Neural progenitor cell (in vitro differentiated cells): ENCODE measurements at regions not wholly inside any gene's neighbourhood (a gene's known extent, or its start where the extent isn't known, plus 50 kb on each side); places are given as distances from the start of the nearest gene placed in this dataset.

Source experiments
- DNase-seq: peaks from one replicate; pipeline ENCODE4 v3.0.0-alpha.2; 2016; ENCODE audit warnings: low spot score
- H2AFZ ChIP-seq: fragments of 200-600 bp; sonication (generic); replicated peaks from 2 replicates; pipeline ENCODE4 v1.6.1; 2016; ENCODE audit warnings: antibody characterized with exemption
- H3F3A ChIP-seq: fragments of 200-600 bp; sonication (generic); 2 replicates; pipeline ENCODE4 v1.6.1; 2016; ENCODE audit warnings: antibody characterized with exemption, low read depth
- H3K27ac ChIP-seq: fragments of 200-600 bp; sonication (generic); 2 replicates; pipeline ENCODE4 v1.5.1; 2016; ENCODE audit warnings: mild to moderate bottlenecking
- H3K27me3 ChIP-seq: fragments of 200-600 bp; sonication (generic); 2 replicates; pipeline ENCODE4 v1.6.1; 2016; ENCODE audit warnings: mild to moderate bottlenecking, moderate library complexity
- H3K36me3 ChIP-seq: fragments of 200-600 bp; sonication (generic); 2 replicates; pipeline ENCODE4 v1.5.1; 2016
- H3K4me1 ChIP-seq: fragments of 200-600 bp; sonication (generic); 2 replicates; pipeline ENCODE4 v1.6.1; 2016; ENCODE audit warnings: mixed run types
- H3K4me2 ChIP-seq: fragments of 200-600 bp; sonication (generic); 2 replicates; pipeline ENCODE4 v1.6.1; 2016
- H3K4me3 ChIP-seq: fragments of 200-600 bp; sonication (generic); 2 replicates; pipeline ENCODE4 v1.5.1; 2016
- H3K79me2 ChIP-seq: fragments of 200-600 bp; sonication (generic); 2 replicates; pipeline ENCODE4 v1.6.1; 2016; ENCODE audit warnings: low read depth
- H3K9ac ChIP-seq: fragments of 200-600 bp; sonication (generic); 2 replicates; pipeline ENCODE4 v1.6.1; 2016
- H3K9me3 ChIP-seq: fragments of 200-600 bp; sonication (generic); 2 replicates; pipeline ENCODE4 v1.5.1; 2016; ENCODE audit warnings: low read depth
- H4K20me1 ChIP-seq: fragments of 200-600 bp; sonication (generic); 2 replicates; pipeline ENCODE4 v1.6.1; 2016; ENCODE audit warnings: low read depth
- H3K27ac Mint-ChIP-seq: 3 replicates; pipeline ENCODE4 v1.8.0; 2021; ENCODE audit warnings: mixed read lengths
- H3K27me3 Mint-ChIP-seq: 2 replicates; pipeline ENCODE4 v1.8.0; 2022; ENCODE audit warnings: low read depth, mild to moderate bottlenecking, inconsistent platforms, moderate library complexity, mixed read lengths; ENCODE audit not compliant: insufficient read depth
- H3K36me3 Mint-ChIP-seq: 3 replicates; pipeline ENCODE4 v1.8.0; 2021; ENCODE audit warnings: mixed read lengths
- H3K4me1 Mint-ChIP-seq: 3 replicates; pipeline ENCODE4 v1.8.0; 2021; ENCODE audit warnings: mixed read lengths
- H3K4me3 Mint-ChIP-seq: 3 replicates; pipeline ENCODE4 v1.8.0; 2021; ENCODE audit warnings: mild to moderate bottlenecking, moderate library complexity, mixed read lengths
- H3K9me3 Mint-ChIP-seq: 3 replicates; pipeline ENCODE4 v1.8.0; 2020; ENCODE audit warnings: mixed read lengths
- EZH2 ChIP-seq: fragments of 200-600 bp; sonication (generic); IDR thresholded peaks from 2 replicates; pipeline ENCODE4 v1.6.1; 2017; ENCODE audit warnings: antibody characterized with exemption, mild to moderate bottlenecking, moderate library complexity
- EZH2phosphoT487 ChIP-seq: fragments of 200-600 bp; sonication (generic); IDR thresholded peaks from 2 replicates; pipeline ENCODE4 v1.6.1; 2017; ENCODE audit warnings: antibody characterized with exemption
- TF ChIP-seq, protein P1 (sequence below): fragments of 200-600 bp; sonication (generic); IDR thresholded peaks from 2 replicates; pipeline ENCODE4 v1.5.1; 2017; ENCODE audit warnings: antibody characterized with exemption, mild to moderate bottlenecking

DNA sequence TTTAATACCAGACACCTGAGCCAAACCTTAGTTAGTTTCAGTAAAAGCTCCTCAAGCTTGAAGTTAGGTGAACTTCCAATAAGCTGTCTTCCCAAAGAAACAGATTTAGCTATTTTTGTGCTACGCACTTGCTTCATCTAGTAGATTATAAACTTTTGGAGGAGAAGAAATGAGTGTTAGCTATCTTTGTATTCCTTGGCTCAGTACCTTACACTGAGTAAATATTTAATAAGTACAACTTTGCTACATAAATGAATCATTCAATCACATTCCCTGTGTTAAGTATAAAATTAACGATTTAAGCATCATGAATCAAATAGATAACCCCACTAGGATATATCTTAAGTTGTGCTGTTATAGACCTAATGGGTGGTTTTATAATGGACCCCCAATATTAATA lies 307.0 kb downstream of the PCNX1 start:
- H4K20me1 ChIP-seq, result no peaks in the 10 kb centered on the region
- H2AFZ ChIP-seq, result no peak overlapping the region
- H3K9ac ChIP-seq, result no peak overlapping the region
- TF ChIP-seq, protein P1, sequence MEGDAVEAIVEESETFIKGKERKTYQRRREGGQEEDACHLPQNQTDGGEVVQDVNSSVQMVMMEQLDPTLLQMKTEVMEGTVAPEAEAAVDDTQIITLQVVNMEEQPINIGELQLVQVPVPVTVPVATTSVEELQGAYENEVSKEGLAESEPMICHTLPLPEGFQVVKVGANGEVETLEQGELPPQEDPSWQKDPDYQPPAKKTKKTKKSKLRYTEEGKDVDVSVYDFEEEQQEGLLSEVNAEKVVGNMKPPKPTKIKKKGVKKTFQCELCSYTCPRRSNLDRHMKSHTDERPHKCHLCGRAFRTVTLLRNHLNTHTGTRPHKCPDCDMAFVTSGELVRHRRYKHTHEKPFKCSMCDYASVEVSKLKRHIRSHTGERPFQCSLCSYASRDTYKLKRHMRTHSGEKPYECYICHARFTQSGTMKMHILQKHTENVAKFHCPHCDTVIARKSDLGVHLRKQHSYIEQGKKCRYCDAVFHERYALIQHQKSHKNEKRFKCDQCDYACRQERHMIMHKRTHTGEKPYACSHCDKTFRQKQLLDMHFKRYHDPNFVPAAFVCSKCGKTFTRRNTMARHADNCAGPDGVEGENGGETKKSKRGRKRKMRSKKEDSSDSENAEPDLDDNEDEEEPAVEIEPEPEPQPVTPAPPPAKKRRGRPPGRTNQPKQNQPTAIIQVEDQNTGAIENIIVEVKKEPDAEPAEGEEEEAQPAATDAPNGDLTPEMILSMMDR, result no peak
- no peak for TF ChIP-seq EZH2
- no peak for TF ChIP-seq EZH2phosphoT487
- H3K4me1 ChIP-seq, result peaks cover 15% of the 10 kb centered on the region
- peaks cover 8% of the 10 kb centered on the region for H3F3A ChIP-seq
- H3K4me3 ChIP-seq, result no peak overlapping the region
- H3K9me3 ChIP-seq, result no peaks in the 10 kb centered on the region
- no peaks in the 10 kb centered on the region for H3K36me3 ChIP-seq
- no peaks in the 10 kb centered on the region for H3K27me3 ChIP-seq
- Mint-ChIP-seq H3K9me3 (peaks cover 18% of the 10 kb centered on the region), H3K36me3 (peaks cover 4% of the 10 kb centered on the region), H3K4me1 (peaks cover 11% of the 10 kb centered on the region), H3K4me3 (no peak overlapping the region), H3K27me3 (peaks cover 5% of the 10 kb centered on the region), H3K27ac (no peak overlapping the region)
- no peaks in the 10 kb centered on the region for H3K79me2 ChIP-seq
- DNase-seq, result no peak
- H3K4me2 ChIP-seq, result no peak overlapping the region
- no peak overlapping the region for H3K27ac ChIP-seq

- H3K27ac Mint-ChIP-seq, result no peak overlapping the region
- DNase-seq, result no peak
- peaks cover 18% of the 10 kb centered on the region for H3K9me3 Mint-ChIP-seq
- no peak overlapping the region for H3K4me3 ChIP-seq
- H3K9me3 ChIP-seq, result no peaks in the 10 kb centered on the region
- no peak overlapping the region for H3K4me3 Mint-ChIP-seq
- H3K36me3 Mint-ChIP-seq, result peaks cover 4% of the 10 kb centered on the region
- H3K27ac ChIP-seq, result no peak overlapping the region
- H3K9ac ChIP-seq, result no peak overlapping the region
- H3K27me3 ChIP-seq, result no peaks in the 10 kb centered on the region
- H3K4me2 ChIP-seq, result no peak overlapping the region
- no peaks in the 10 kb centered on the region for H3K4me1 ChIP-seq
- no peaks in the 10 kb centered on the region for H3K79me2 ChIP-seq
- H2AFZ ChIP-seq, result no peak overlapping the region
- no peaks in the 10 kb centered on the region for H3K4me1 Mint-ChIP-seq
- no peaks in the 10 kb centered on the region for H3F3A ChIP-seq
- TF ChIP-seq, protein P1, result no peak
- no peak for TF ChIP-seq EZH2
- TF ChIP-seq EZH2phosphoT487, result no peak
- no peaks in the 10 kb centered on the region for H3K36me3 ChIP-seq
- H4K20me1 ChIP-seq, result no peaks in the 10 kb centered on the region
- H3K27me3 Mint-ChIP-seq, result peaks cover 5% of the 10 kb centered on the region
Measured at GRCh38 chr14:71220462-71220861, 313.2 kb downstream of the PCNX1 start.

DNA sequence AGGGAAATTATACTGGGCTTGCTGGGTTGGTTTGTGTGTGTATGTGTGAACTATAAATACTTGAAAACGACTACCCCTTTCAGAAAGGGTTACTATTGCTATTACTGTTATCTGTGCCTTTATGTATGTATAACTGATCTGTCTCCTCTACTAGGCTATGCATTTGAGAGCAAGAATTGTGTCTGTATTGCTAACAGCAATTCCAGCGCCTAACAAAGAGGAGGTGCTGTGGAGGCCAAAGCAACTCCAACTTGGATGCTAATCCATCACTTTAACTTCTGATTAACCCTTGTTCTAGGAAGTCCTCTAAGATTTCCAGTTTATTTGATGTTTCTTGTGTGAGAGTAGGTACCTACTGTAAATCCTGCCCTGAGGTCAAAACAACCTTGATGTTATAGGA lies 313.9 kb downstream of the PCNX1 start:
- Histone ChIP-seq H3K27me3 (no peaks in the 10 kb centered on the region), H3K27ac (no peak overlapping the region), H3K9ac (no peak overlapping the region), H3K4me3 (no peak overlapping the region), H2AFZ (no peak overlapping the region), H3F3A (no peaks in the 10 kb centered on the region), H3K4me2 (no peak overlapping the region), H3K9me3 (no peaks in the 10 kb centered on the region), H3K36me3 (no peaks in the 10 kb centered on the region), H4K20me1 (no peaks in the 10 kb centered on the region), H3K79me2 (no peaks in the 10 kb centered on the region), H3K4me1 (no peaks in the 10 kb centered on the region)
- DNase-seq, result no peak
- H3K9me3 Mint-ChIP-seq, result peaks cover 16% of the 10 kb centered on the region
- no peaks in the 10 kb centered on the region for H3K4me1 Mint-ChIP-seq
- TF ChIP-seq, protein P1, result no peak
- peaks cover 4% of the 10 kb centered on the region for H3K36me3 Mint-ChIP-seq
- peaks cover 5% of the 10 kb centered on the region for H3K27me3 Mint-ChIP-seq
- no peak overlapping the region for H3K27ac Mint-ChIP-seq
- no peak overlapping the region for H3K4me3 Mint-ChIP-seq

DNA sequence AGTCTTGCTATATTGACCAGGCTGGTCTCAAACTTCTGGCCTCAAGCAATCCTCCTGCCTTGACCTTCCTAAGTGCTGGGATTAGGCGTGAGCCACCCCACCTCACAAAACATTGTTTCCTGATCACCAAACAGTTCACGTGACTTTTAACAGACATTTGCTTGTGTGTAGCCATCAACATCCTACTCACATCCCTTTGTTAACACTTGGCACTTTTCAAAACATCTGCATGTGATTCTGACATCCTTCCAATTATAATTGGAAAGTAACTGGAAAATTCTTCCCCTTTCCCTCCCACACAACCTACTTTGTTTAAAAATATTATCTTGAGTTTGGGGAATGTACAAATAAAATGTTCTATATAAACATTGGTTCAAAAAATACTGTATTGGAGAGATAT lies 317.9 kb downstream of the PCNX1 start:
- H3K79me2 ChIP-seq, result no peaks in the 10 kb centered on the region
- peaks cover 4% of the 10 kb centered on the region for H3K4me1 Mint-ChIP-seq
- no peaks in the 10 kb centered on the region for H3K27me3 ChIP-seq

More for the DNA sequence above, 317.9 kb downstream of the PCNX1 start:
- H3K9ac ChIP-seq, result no peak overlapping the region
- no peaks in the 10 kb centered on the region for H3K9me3 ChIP-seq
- no peak for DNase-seq
- H3K27ac Mint-ChIP-seq, result no peak overlapping the region
- TF ChIP-seq, protein P1, result no peak
- TF ChIP-seq EZH2 (no peak), EZH2phosphoT487 (no peak)
- no peaks in the 10 kb centered on the region for H3K36me3 Mint-ChIP-seq
- no peak overlapping the region for H2AFZ ChIP-seq
- no peak overlapping the region for H3K4me3 Mint-ChIP-seq
- H3K4me2 ChIP-seq, result no peak overlapping the region
- no peaks in the 10 kb centered on the region for H3F3A ChIP-seq
- no peak overlapping the region for H3K4me3 ChIP-seq
- no peaks in the 10 kb centered on the region for H3K9me3 Mint-ChIP-seq
- H3K27me3 Mint-ChIP-seq, result peaks cover 2% of the 10 kb centered on the region
- no peaks in the 10 kb centered on the region for H3K4me1 ChIP-seq
- H3K27ac ChIP-seq, result no peak overlapping the region
- H3K36me3 ChIP-seq, result no peaks in the 10 kb centered on the region
- H4K20me1 ChIP-seq, result no peaks in the 10 kb centered on the region
